CD14-positive monocyte (primary cell): ENCODE measurements at regions not wholly inside any gene's neighbourhood (a gene's known extent, or its start where the extent isn't known, plus 50 kb on each side); places are given as distances from the start of the nearest gene placed in this dataset.

ENCODE experiments used
- DNase-seq, 3 donors: peaks; one replicate each; pipeline ENCODE4 v3.0.0-alpha.2; 2011 to 2022
- H2AFZ ChIP-seq: 2 replicates; pipeline ENCODE4 v1.6.0; 2012; ENCODE audit warnings: mild to moderate bottlenecking, low read depth, low read length, inconsistent platforms; ENCODE audit not compliant: insufficient read depth, poor library complexity, severe bottlenecking
- H3K27ac ChIP-seq, 2 donors: 1 replicate in 1 of 2; 2 replicates in 1 of 2; pipeline ENCODE4 v1.5.1; 2012 to 2013; ENCODE audit warnings: low read length in 2 of 2, control low read depth in 1 of 2, inconsistent platforms in 1 of 2, low read depth in 1 of 2, mild to moderate bottlenecking in 1 of 2
- H3K27me3 ChIP-seq, 2 donors: one replicate each; pipeline versions ENCODE4 v1.6.0 to v1.6.1; 2011 to 2013; ENCODE audit warnings: low read length in 2 of 2; ENCODE audit not compliant: control insufficient read depth in 2 of 2, insufficient read depth in 2 of 2
- H3K36me3 ChIP-seq, 2 donors: replicated peaks in 1 of 2; 1 replicate in 1 of 2; 2 replicates in 1 of 2; pipeline versions ENCODE4 v1.5.1 to v1.6.1; 2012 to 2013; ENCODE audit warnings: low read length in 2 of 2, control low read depth in 1 of 2, inconsistent platforms in 1 of 2, mild to moderate bottlenecking in 1 of 2; ENCODE audit not compliant: insufficient read depth in 2 of 2, control insufficient read depth in 1 of 2
- H3K4me1 ChIP-seq, 2 donors: 1 replicate in 1 of 2; 2 replicates in 1 of 2; pipeline versions ENCODE4 v1.5.1 to v1.6.1; 2012 to 2013; ENCODE audit warnings: low read length in 2 of 2, control low read depth in 1 of 2, inconsistent platforms in 1 of 2, mild to moderate bottlenecking in 1 of 2, moderate library complexity in 1 of 2; ENCODE audit not compliant: insufficient read depth in 2 of 2, control insufficient read depth in 1 of 2
- H3K4me2 ChIP-seq: replicated peaks from 2 replicates; pipeline ENCODE3; 2012; ENCODE audit warnings: low read length, moderate library complexity, mild to moderate bottlenecking; ENCODE audit not compliant: poor library complexity, severe bottlenecking; ENCODE audit errors: extremely low read depth
- H3K4me3 ChIP-seq, 3 experiments: fragments of 200-600 bp in 1 of 3; sonication (generic) in 1 of 3; replicated peaks in 1 of 3; 1 replicate in 2 of 3; 2 replicates in 1 of 3; pipeline ENCODE4 v1.5.1; 2011 to 2013; ENCODE audit warnings: low read length in 3 of 3, mild to moderate bottlenecking in 3 of 3, control low read depth in 2 of 3, low read depth in 2 of 3, inconsistent platforms in 1 of 3, moderate library complexity in 1 of 3
- H3K79me2 ChIP-seq: 2 replicates; pipeline ENCODE4 v1.6.0; 2012; ENCODE audit warnings: mild to moderate bottlenecking, control low read depth, inconsistent platforms, low read length, moderate library complexity; ENCODE audit not compliant: insufficient read depth
- H3K9ac ChIP-seq: 2 replicates; pipeline ENCODE4 v1.6.0; 2017; ENCODE audit warnings: low read length, mild to moderate bottlenecking; ENCODE audit not compliant: insufficient read depth, poor library complexity, severe bottlenecking
- H3K9me3 ChIP-seq, 2 donors: replicated peaks in 1 of 2; 1 replicate in 1 of 2; 2 replicates in 1 of 2; pipeline versions ENCODE4 v1.5.1 to v1.6.1; 2012 to 2013; ENCODE audit warnings: low read length in 2 of 2, control low read depth in 1 of 2; ENCODE audit not compliant: control insufficient read depth in 1 of 2, insufficient read depth in 1 of 2
- H4K20me1 ChIP-seq: 2 replicates; pipeline ENCODE4 v1.6.0; 2012; ENCODE audit warnings: mild to moderate bottlenecking, low read length, control low read depth, moderate library complexity; ENCODE audit not compliant: insufficient read depth
- H3K27ac Mint-ChIP-seq, 7 donors: one replicate each; pipeline ENCODE4 v1.8.0; 2020; ENCODE audit warnings: mild to moderate bottlenecking in 7 of 7, mixed read lengths in 7 of 7, moderate library complexity in 6 of 7, inconsistent platforms in 2 of 7
- H3K27me3 Mint-ChIP-seq, 3 donors: one replicate each; pipeline ENCODE4 v1.8.0; 2021 to 2022; ENCODE audit warnings: low read depth in 3 of 3, mild to moderate bottlenecking in 3 of 3, mixed read lengths in 3 of 3, moderate library complexity in 3 of 3, inconsistent platforms in 1 of 3
- H3K36me3 Mint-ChIP-seq, 2 donors: one replicate each; pipeline ENCODE4 v1.8.0; 2020; ENCODE audit warnings: mixed read lengths in 2 of 2, inconsistent platforms in 1 of 2, mild to moderate bottlenecking in 1 of 2
- H3K4me1 Mint-ChIP-seq: one replicate; pipeline ENCODE4 v1.8.0; 2020; ENCODE audit warnings: mild to moderate bottlenecking, mixed read lengths
- H3K4me3 Mint-ChIP-seq, 2 donors: one replicate each; pipeline ENCODE4 v1.8.0; 2020; ENCODE audit warnings: mild to moderate bottlenecking in 2 of 2, mixed read lengths in 2 of 2, moderate library complexity in 1 of 2
- H3K9me3 Mint-ChIP-seq, 7 donors: one replicate each; pipeline ENCODE4 v1.8.0; 2020 to 2022; ENCODE audit warnings: mixed read lengths in 7 of 7, mild to moderate bottlenecking in 6 of 7, moderate library complexity in 6 of 7, inconsistent platforms in 2 of 7
- CTCF ChIP-seq: fragments of 200-600 bp; IDR thresholded peaks from one replicate; pipeline ENCODE4 v1.8.0; 2022; ENCODE audit warnings: antibody characterized with exemption, mild to moderate bottlenecking
- WGBS: methylation state at CpG from one replicate; pipeline ENCODE4 v1.1.5; 2013; ENCODE audit warnings: missing lambda C conversion rate; ENCODE audit not compliant: insufficient coverage; 5-methylcytosine and 5-hydroxymethylcytosine counted together
- intact Hi-C, 2 donors: fragments of 100-400 bp; cut with micrococcal nuclease; formaldehyde crosslinking; loops; one replicate each; pipeline versions ENCODE4 v1.15.0 to v1.15.1; 2023

- H3K27me3 Mint-ChIP-seq = peaks cover 0 to 2% (median 0%) of the 10 kb centered on the region in 3 donors
- Histone ChIP-seq H3K9me3 (no peaks in the 10 kb centered on the region), H4K20me1 (no peaks in the 10 kb centered on the region), H3K27ac (no peak overlapping the region), H3K4me3 (no peak overlapping the region), H3K4me1 (no peaks in the 10 kb centered on the region), H3K4me2 (no peak overlapping the region), H3K27me3 (no peaks in the 10 kb centered on the region), H3K36me3 (no peaks in the 10 kb centered on the region), H2AFZ (no peak overlapping the region), H3K9ac (no peak overlapping the region), H3K79me2 (no peaks in the 10 kb centered on the region)
- intact Hi-C loops = no loop called here
- no peak for DNase-seq
- TF ChIP-seq CTCF = no peak
- H3K27ac Mint-ChIP-seq = no peak overlapping the region
- H3K4me1 Mint-ChIP-seq = no peaks in the 10 kb centered on the region
- H3K9me3 Mint-ChIP-seq = peaks cover 0 to 5% (median 0%) of the 10 kb centered on the region in 7 donors
- WGBS = 88% methylated on average over 7 of the region's 8 CpGs
- no peaks in the 10 kb centered on the region for H3K36me3 Mint-ChIP-seq
- H3K4me3 Mint-ChIP-seq = no peak overlapping the region
Observed at GRCh38 chr22:48653306-48653705, 1174.4 kb downstream of the BRD1 start.

- WGBS = 91% methylated on average over 6 of the region's 16 CpGs
- Histone ChIP-seq H3K36me3 (no peaks in the 10 kb centered on the region), H3K27ac (no peak overlapping the region), H3K4me1 (no peaks in the 10 kb centered on the region), H3K27me3 (no peaks in the 10 kb centered on the region), H3K9me3 (no peaks in the 10 kb centered on the region), H2AFZ (no peak overlapping the region), H3K4me2 (no peak overlapping the region), H4K20me1 (no peaks in the 10 kb centered on the region), H3K4me3 (no peak overlapping the region), H3K9ac (no peak overlapping the region), H3K79me2 (no peaks in the 10 kb centered on the region)
- Mint-ChIP-seq H3K27ac (no peak overlapping the region), H3K4me1 (no peaks in the 10 kb centered on the region), H3K36me3 (no peaks in the 10 kb centered on the region), H3K27me3 (peaks cover 0 to 2% (median 0%) of the 10 kb centered on the region in 3 donors), H3K9me3 (peaks cover 0 to 5% (median 0%) of the 10 kb centered on the region in 7 donors), H3K4me3 (no peak overlapping the region)
- intact Hi-C loops = no loop called here
- DNase-seq = no peak
- TF ChIP-seq CTCF = no peak
Observed at GRCh38 chr22:48652796-48653195, 1174.9 kb downstream of the BRD1 start.
